GM12878 (cell line): ENCODE measurements at regions not wholly inside any gene's neighbourhood (a gene's known extent, or its start where the extent isn't known, plus 50 kb on each side); places are given as distances from the start of the nearest gene placed in this dataset.

ENCODE experiments used
- ATAC-seq: fragments of 200-7000 bp; cut with Tn5 transposase; 3 replicates; pipeline ENCODE4 v1.9.1; 2020; ENCODE audit warnings: mild to moderate bottlenecking, moderate library complexity
- BruUV-seq: library from RNA; stranded (reverse); fragments of 400-500 nt; replicated peaks from 2 replicates; lab custom pipeline; 2021; lab: Mats Ljungman, UMichigan
- CTCF ChIA-PET: fragments of 300-600 bp; sonication (Branson Sonifier 250); formaldehyde crosslinking; extraction: SDS; loops from one replicate; lab custom pipeline; 2021; ENCODE audit warnings: inconsistent platforms; lab: Yijun Ruan, JAX
- POLR2A ChIA-PET: fragments of 350-600 bp; formaldehyde crosslinking; extraction: SDS; loops from one replicate; lab custom pipeline; 2021; ENCODE audit warnings: inconsistent platforms; lab: Charles Lee
- RAD21 ChIA-PET: fragments of 300-600 bp; sonication (Branson Sonifier 250); formaldehyde crosslinking; loops from one replicate; lab custom pipeline; 2023; ENCODE audit warnings: antibody characterized with exemption; ENCODE audit not compliant: unreplicated experiment; lab: Charles Lee
- SMC1A ChIA-PET: fragments of 300-600 bp; sonication (Branson Sonifier 250); formaldehyde crosslinking; loops from one replicate; lab custom pipeline; 2023; ENCODE audit not compliant: unreplicated experiment, uncharacterized antibody; lab: Charles Lee
- DNase-seq: peaks from one replicate; pipeline ENCODE4 v3.0.0-alpha.2; 2011; ENCODE audit warnings: low read depth, low spot score
- FAIRE-seq: peaks from 3 replicates; lab custom pipeline; 2011; peaks lifted over from hg19 to GRCh38; lab: Jason Lieb, UNC
- H2AFZ ChIP-seq: 2 replicates; pipeline ENCODE4 v1.6.0; 2011; ENCODE audit warnings: low read depth, low read length, control low read depth; ENCODE audit not compliant: control insufficient read depth
- H3K27ac ChIP-seq: 2 replicates; pipeline ENCODE4 v1.5.1; 2011; ENCODE audit warnings: control low read depth; ENCODE audit not compliant: control insufficient read depth, insufficient read depth
- H3K27me3 ChIP-seq, 2 experiments: replicated peaks in 1 of 2; 2 replicates each; pipeline versions ENCODE4 v1.6.0 to v1.6.1; 2011; ENCODE audit warnings: low read length in 1 of 2; ENCODE audit not compliant: control insufficient read depth in 2 of 2, insufficient read depth in 2 of 2
- H3K36me3 ChIP-seq, 2 experiments: 2 replicates each; pipeline ENCODE4 v1.5.1; 2011; ENCODE audit warnings: low read length in 1 of 2; ENCODE audit not compliant: control insufficient read depth in 2 of 2, insufficient read depth in 2 of 2
- H3K4me1 ChIP-seq: 2 replicates; pipeline ENCODE4 v1.6.1; 2011; ENCODE audit warnings: mild to moderate bottlenecking, low read length, moderate library complexity, mixed read lengths; ENCODE audit not compliant: control insufficient read depth, insufficient read depth
- H3K4me2 ChIP-seq: 2 replicates; pipeline ENCODE4 v1.6.0; 2011; ENCODE audit warnings: control low read depth; ENCODE audit not compliant: control insufficient read depth, insufficient read depth
- H3K4me3 ChIP-seq: fragments of 200-600 bp; sonication (generic); 2 replicates; pipeline ENCODE4 v1.5.1; 2016
- H3K79me2 ChIP-seq: 2 replicates; pipeline ENCODE4 v1.6.0; 2011; ENCODE audit warnings: low read length; ENCODE audit not compliant: control insufficient read depth, insufficient read depth
- H3K9ac ChIP-seq: 2 replicates; pipeline ENCODE4 v1.8.0; 2011; ENCODE audit warnings: low read length, control low read depth, mixed read lengths; ENCODE audit not compliant: control insufficient read depth, insufficient read depth
- H3K9me3 ChIP-seq: replicated peaks from 3 replicates; pipeline ENCODE4 v1.5.1; 2011; ENCODE audit warnings: mild to moderate bottlenecking, low read length; ENCODE audit not compliant: control insufficient read depth, insufficient read depth
- H4K20me1 ChIP-seq: 2 replicates; pipeline ENCODE4 v1.6.0; 2011; ENCODE audit not compliant: control insufficient read depth, insufficient read depth
- ATF7 ChIP-seq: fragments of 450-650 bp; IDR thresholded peaks from 2 replicates; pipeline ENCODE4 v1.6.1; 2016; ENCODE audit warnings: low read depth, mild to moderate bottlenecking
- FOS ChIP-seq: IDR thresholded peaks from 3 replicates; pipeline ENCODE4 v1.6.1; 2011; ENCODE audit warnings: borderline replicate concordance; ENCODE audit not compliant: insufficient read length; ENCODE audit errors: extremely low read depth
- FOXM1 ChIP-seq: IDR thresholded peaks from 2 replicates; pipeline ENCODE4 v1.6.1; 2012; ENCODE audit warnings: low read depth, mild to moderate bottlenecking, inconsistent platforms, low read length, moderate library complexity
- IKZF1 ChIP-seq: fragments of 450-650 bp; conservative IDR thresholded peaks from 2 replicates; pipeline ENCODE4 v1.6.1; 2017; ENCODE audit warnings: antibody characterized with exemption, mild to moderate bottlenecking
- IKZF2 ChIP-seq, 2 experiments: fragments of 450-650 bp; IDR thresholded peaks; 2 replicates each; pipeline ENCODE4 v1.6.1; 2017; ENCODE audit warnings: mild to moderate bottlenecking in 2 of 2, moderate library complexity in 2 of 2
- MYC ChIP-seq: IDR thresholded peaks from 2 replicates; pipeline ENCODE4 v1.6.1; 2011; ENCODE audit warnings: mild to moderate bottlenecking, low read length, moderate library complexity, inconsistent platforms; ENCODE audit not compliant: insufficient read depth, insufficient replicate concordance, insufficient read length, severe bottlenecking
- PML ChIP-seq: IDR thresholded peaks from 2 replicates; pipeline ENCODE4 v1.6.1; 2012; ENCODE audit warnings: low read length, inconsistent platforms
- RUNX3 ChIP-seq: IDR thresholded peaks from 2 replicates; pipeline ENCODE4 v1.6.1; 2012; ENCODE audit warnings: low read length, inconsistent platforms
- SKIL ChIP-seq: fragments of 450-650 bp; IDR thresholded peaks from 2 replicates; pipeline ENCODE4 v1.6.1; 2017; ENCODE audit warnings: mild to moderate bottlenecking, low read depth, inconsistent platforms; ENCODE audit not compliant: poor library complexity, severe bottlenecking
- SMAD5 ChIP-seq: IDR thresholded peaks from 2 replicates; pipeline ENCODE4 v1.6.1; 2016; ENCODE audit warnings: antibody characterized with exemption, low read depth
- SMARCA5 ChIP-seq: fragments of 450-650 bp; IDR thresholded peaks from 2 replicates; pipeline ENCODE4 v1.6.1; 2017; ENCODE audit warnings: mild to moderate bottlenecking
- STAT3 ChIP-seq: IDR thresholded peaks from 2 replicates; pipeline ENCODE4 v1.6.1; 2011; ENCODE audit warnings: low read depth, low read length, improper control_type of control experiment
- TARDBP ChIP-seq: IDR thresholded peaks from 2 replicates; pipeline ENCODE4 v1.6.1; 2016; ENCODE audit warnings: borderline replicate concordance
- TBL1XR1 ChIP-seq: IDR thresholded peaks from 2 replicates; pipeline ENCODE4 v1.6.1; 2012; ENCODE audit warnings: low read depth, low read length, improper control_type of control experiment
- TCF3 ChIP-seq: IDR thresholded peaks from 2 replicates; pipeline ENCODE4 v1.6.1; 2012; ENCODE audit warnings: low read depth, mild to moderate bottlenecking, low read length, borderline replicate concordance; ENCODE audit not compliant: insufficient read depth
- ZBED1 ChIP-seq: IDR thresholded peaks from 2 replicates; pipeline ENCODE4 v1.6.1; 2016; ENCODE audit warnings: borderline replicate concordance
- WGBS: methylation state at CpG from one replicate; pipeline ENCODE4 v1.1.6; 2016; ENCODE audit warnings: low lambda C conversion rate; ENCODE audit not compliant: insufficient replicate concordance, insufficient coverage; ENCODE audit errors: missing lambda C conversion rate; 5-methylcytosine and 5-hydroxymethylcytosine counted together
- in situ Hi-C: fragments of 300-500 bp; cut with MboI; formaldehyde crosslinking; loops from 9 replicates; pipeline ENCODE4 v1.14.3; 2018; ENCODE audit warnings: mixed read lengths
- intact Hi-C: fragments of 100-400 bp; cut with micrococcal nuclease; formaldehyde crosslinking; loops from one replicate; pipeline ENCODE4 v1.14.2; 2022; ENCODE audit not compliant: unreplicated experiment
- TF ChIP-seq, protein P1 (sequence below): fragments of 450-650 bp; IDR thresholded peaks from 2 replicates; pipeline ENCODE4 v1.6.1; 2014; ENCODE audit warnings: mild to moderate bottlenecking
- TF ChIP-seq, protein P2 (sequence below): fragments of 450-650 bp; IDR thresholded peaks from 2 replicates; pipeline ENCODE4 v1.6.1; 2018; ENCODE audit warnings: mild to moderate bottlenecking, low read depth, moderate library complexity; ENCODE audit not compliant: partially characterized antibody

- ChIA-PET CTCF (no interaction called here), SMC1A (interaction anchor here (0.9 kb wide), 1 partner anchor 14 kb away, joined by 3 read pairs; no protein-coding TSS in a partner anchor), POLR2A (no interaction called here), RAD21 (no interaction called here)
- H3K36me3 ChIP-seq, result no peaks in the 10 kb centered on the region
- no peaks in the 10 kb centered on the region for H3K4me1 ChIP-seq
- H3K27ac ChIP-seq, result no peak overlapping the region
- no peak for ATAC-seq
- in situ Hi-C loops, result no loop called here
- no peaks in the 10 kb centered on the region for H3K27me3 ChIP-seq
- H3K79me2 ChIP-seq, result no peaks in the 10 kb centered on the region
- no peak overlapping the region for H3K4me3 ChIP-seq
- no peak for FAIRE-seq
- H3K9ac ChIP-seq, result no peak overlapping the region
- DNase-seq, result no peak
- BruUV-seq, result no TSS peak
- H3K9me3 ChIP-seq, result no peaks in the 10 kb centered on the region
- no peak overlapping the region for H3K4me2 ChIP-seq
- 2% methylated on average over 3 of the region's 3 CpGs for WGBS
- H4K20me1 ChIP-seq, result no peaks in the 10 kb centered on the region
- no peak overlapping the region for H2AFZ ChIP-seq
- no peak for TF ChIP-seq SKIL
- TF ChIP-seq TBL1XR1, result no peak
- no peak for TF ChIP-seq MYC
- no peak for TF ChIP-seq RUNX3
- TF ChIP-seq, protein P1, sequence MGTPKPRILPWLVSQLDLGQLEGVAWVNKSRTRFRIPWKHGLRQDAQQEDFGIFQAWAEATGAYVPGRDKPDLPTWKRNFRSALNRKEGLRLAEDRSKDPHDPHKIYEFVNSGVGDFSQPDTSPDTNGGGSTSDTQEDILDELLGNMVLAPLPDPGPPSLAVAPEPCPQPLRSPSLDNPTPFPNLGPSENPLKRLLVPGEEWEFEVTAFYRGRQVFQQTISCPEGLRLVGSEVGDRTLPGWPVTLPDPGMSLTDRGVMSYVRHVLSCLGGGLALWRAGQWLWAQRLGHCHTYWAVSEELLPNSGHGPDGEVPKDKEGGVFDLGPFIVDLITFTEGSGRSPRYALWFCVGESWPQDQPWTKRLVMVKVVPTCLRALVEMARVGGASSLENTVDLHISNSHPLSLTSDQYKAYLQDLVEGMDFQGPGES, result no peak
- TF ChIP-seq STAT3, result no peak
- TF ChIP-seq, protein P2, sequence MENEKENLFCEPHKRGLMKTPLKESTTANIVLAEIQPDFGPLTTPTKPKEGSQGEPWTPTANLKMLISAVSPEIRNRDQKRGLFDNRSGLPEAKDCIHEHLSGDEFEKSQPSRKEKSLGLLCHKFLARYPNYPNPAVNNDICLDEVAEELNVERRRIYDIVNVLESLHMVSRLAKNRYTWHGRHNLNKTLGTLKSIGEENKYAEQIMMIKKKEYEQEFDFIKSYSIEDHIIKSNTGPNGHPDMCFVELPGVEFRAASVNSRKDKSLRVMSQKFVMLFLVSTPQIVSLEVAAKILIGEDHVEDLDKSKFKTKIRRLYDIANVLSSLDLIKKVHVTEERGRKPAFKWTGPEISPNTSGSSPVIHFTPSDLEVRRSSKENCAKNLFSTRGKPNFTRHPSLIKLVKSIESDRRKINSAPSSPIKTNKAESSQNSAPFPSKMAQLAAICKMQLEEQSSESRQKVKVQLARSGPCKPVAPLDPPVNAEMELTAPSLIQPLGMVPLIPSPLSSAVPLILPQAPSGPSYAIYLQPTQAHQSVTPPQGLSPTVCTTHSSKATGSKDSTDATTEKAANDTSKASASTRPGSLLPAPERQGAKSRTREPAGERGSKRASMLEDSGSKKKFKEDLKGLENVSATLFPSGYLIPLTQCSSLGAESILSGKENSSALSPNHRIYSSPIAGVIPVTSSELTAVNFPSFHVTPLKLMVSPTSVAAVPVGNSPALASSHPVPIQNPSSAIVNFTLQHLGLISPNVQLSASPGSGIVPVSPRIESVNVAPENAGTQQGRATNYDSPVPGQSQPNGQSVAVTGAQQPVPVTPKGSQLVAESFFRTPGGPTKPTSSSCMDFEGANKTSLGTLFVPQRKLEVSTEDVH, result no peak
- TF ChIP-seq FOXM1, result no peak
- no peak for TF ChIP-seq ZBED1
- TF ChIP-seq IKZF2 (IDR thresholded peaks at IDR 0.05), result no peak
- TF ChIP-seq IKZF1, result no peak
- TF ChIP-seq TARDBP, result no peak
- no peak for TF ChIP-seq SMAD5
- TF ChIP-seq ATF7, result no peak
- no peak for TF ChIP-seq SMARCA5
- TF ChIP-seq FOS, result no peak
- TF ChIP-seq TCF3, result no peak
- TF ChIP-seq PML, result no peak
- intact Hi-C loops, result no loop called here
Observed at GRCh38 chr1:80367058-80367457, 1360.5 kb upstream of the ADGRL4 start.
